Endothelial cell of hepatic sinusoid (primary cell): ENCODE measurements at regions not wholly inside any gene's neighbourhood (a gene's known extent, or its start where the extent isn't known, plus 50 kb on each side); places are given as distances from the start of the nearest gene placed in this dataset.

Source experiments
- in situ Hi-C: cut with HindIII; loops from 2 replicates; pipeline ENCODE4 v1.10.0; 2017; ENCODE audit warnings: low sequenced_read_pairs

GRCh38 chr2:219987830-219988229, 360.4 kb downstream of the SLC4A3 start:
- in situ Hi-C loops: no loop called here

GRCh38 chr2:219989744-219990143, 362.3 kb downstream of the SLC4A3 start:
- in situ Hi-C loops: no loop called here

- in situ Hi-C loops: no loop called here
Observed at GRCh38 chr2:219991116-219991515, 363.7 kb downstream of the SLC4A3 start.

- in situ Hi-C loops: no loop called here
Observed at GRCh38 chr2:219995399-219995798, 368.0 kb downstream of the SLC4A3 start.

- in situ Hi-C loops: no loop called here
Observed at GRCh38 chr2:219995991-219996765, 368.7 kb downstream of the SLC4A3 start.

- in situ Hi-C loops: no loop called here
Observed at GRCh38 chr2:219997341-219997851, 370.0 kb downstream of the SLC4A3 start.

- in situ Hi-C loops: no loop called here
Observed at GRCh38 chr2:219998107-219998506, 370.7 kb downstream of the SLC4A3 start.

- in situ Hi-C loops: no loop called here
Observed at GRCh38 chr2:219998714-219999227, 371.3 kb downstream of the SLC4A3 start.

- in situ Hi-C loops: no loop called here
Observed at GRCh38 chr2:220000080-220000479, 372.6 kb downstream of the SLC4A3 start.

- in situ Hi-C loops: no loop called here
Observed at GRCh38 chr2:220000586-220000985, 373.2 kb downstream of the SLC4A3 start.

GRCh38 chr2:220001751-220002150, 374.3 kb downstream of the SLC4A3 start:
- in situ Hi-C loops: no loop called here

- in situ Hi-C loops: no loop called here
Observed at GRCh38 chr2:220002251-220002650, 374.8 kb downstream of the SLC4A3 start.

- in situ Hi-C loops: no loop called here
Observed at GRCh38 chr2:220002699-220003098, 375.3 kb downstream of the SLC4A3 start.

GRCh38 chr2:220005362-220005761, 377.9 kb downstream of the SLC4A3 start:
- in situ Hi-C loops: no loop called here

- in situ Hi-C loops: no loop called here
Observed at GRCh38 chr2:220006152-220006621, 378.8 kb downstream of the SLC4A3 start.

- in situ Hi-C loops: no loop called here
Observed at GRCh38 chr2:220011859-220012258, 384.4 kb downstream of the SLC4A3 start.

GRCh38 chr2:220014961-220015360, 387.5 kb downstream of the SLC4A3 start:
- in situ Hi-C loops: no loop called here

- in situ Hi-C loops: no loop called here
Observed at GRCh38 chr2:220015576-220015975, 388.1 kb downstream of the SLC4A3 start.

- in situ Hi-C loops: no loop called here
Observed at GRCh38 chr2:220025207-220025606, 397.8 kb downstream of the SLC4A3 start.

- in situ Hi-C loops: no loop called here
Observed at GRCh38 chr2:220029013-220029412, 401.6 kb downstream of the SLC4A3 start.

- in situ Hi-C loops: no loop called here
Observed at GRCh38 chr2:220033546-220033945, 406.1 kb downstream of the SLC4A3 start.

- in situ Hi-C loops: no loop called here
Observed at GRCh38 chr2:220034426-220035130, 407.1 kb downstream of the SLC4A3 start.
